ENCODE measurements at regions not wholly inside any gene's neighbourhood (a gene's known extent, or its start where the extent isn't known, plus 50 kb on each side); places are given as distances from the start of the nearest gene placed in this dataset.
A peak's percentile ranks its signal among the peaks of the same experiment; 100 is the strongest.

DNA sequence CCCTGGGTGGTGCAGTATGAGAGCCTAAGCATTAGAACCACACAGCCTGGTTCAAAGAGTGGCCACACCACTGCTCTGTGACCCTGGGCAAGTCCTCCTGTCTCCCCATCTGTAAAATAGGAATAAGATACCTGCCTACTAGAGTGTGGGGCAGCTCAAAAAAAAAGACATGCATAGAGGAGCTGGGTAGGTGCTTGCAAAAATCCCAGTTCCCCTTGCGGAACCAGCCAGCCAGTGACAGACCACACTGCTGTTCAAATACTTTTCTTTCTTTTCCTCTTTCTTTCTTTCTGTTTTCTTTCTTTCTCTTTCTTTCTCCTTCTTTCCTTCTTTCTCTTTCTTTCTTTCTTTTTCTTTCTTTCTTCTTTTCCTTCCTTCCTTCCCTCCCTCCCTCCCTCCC lies 63.0 kb upstream of the TRIM2 start:
- no peak for DNase-seq

DNA sequence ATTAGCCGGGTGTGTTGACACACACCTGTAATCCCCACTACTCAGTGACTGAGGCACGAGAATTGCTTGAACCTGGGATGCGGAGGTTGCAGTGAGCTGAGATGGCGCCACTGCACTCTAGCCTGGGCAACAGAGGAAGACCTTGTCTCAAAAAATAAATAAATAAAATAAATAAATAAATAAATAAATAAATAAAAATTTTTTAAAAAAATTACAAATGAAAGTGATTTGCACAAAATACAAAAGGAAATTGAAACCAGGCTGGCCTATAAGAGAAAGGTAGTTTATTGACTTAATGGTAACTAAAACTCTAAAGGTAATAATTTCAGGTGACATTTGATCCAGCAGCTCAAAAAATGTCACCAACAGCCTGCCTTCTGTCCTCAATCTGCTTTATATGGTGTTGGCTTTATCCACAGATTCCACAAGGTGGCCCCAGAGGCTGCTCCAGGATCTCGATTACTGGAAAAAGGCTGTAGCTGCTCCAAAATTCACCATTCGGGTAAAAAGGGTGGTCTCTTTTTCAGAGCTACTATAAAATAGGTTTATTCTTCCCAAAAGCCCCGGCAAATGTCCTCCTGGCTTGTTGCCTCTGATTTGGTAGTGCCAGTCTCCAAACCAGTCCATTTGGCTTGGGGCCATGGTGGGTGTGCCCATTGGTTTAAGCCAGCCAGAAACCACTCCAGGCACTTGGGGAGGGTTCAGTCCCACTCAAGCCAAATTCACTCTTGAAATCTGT lies 61.4 kb upstream of the TRIM2 start:
- peak; percentile 80 for DNase-seq

DNA sequence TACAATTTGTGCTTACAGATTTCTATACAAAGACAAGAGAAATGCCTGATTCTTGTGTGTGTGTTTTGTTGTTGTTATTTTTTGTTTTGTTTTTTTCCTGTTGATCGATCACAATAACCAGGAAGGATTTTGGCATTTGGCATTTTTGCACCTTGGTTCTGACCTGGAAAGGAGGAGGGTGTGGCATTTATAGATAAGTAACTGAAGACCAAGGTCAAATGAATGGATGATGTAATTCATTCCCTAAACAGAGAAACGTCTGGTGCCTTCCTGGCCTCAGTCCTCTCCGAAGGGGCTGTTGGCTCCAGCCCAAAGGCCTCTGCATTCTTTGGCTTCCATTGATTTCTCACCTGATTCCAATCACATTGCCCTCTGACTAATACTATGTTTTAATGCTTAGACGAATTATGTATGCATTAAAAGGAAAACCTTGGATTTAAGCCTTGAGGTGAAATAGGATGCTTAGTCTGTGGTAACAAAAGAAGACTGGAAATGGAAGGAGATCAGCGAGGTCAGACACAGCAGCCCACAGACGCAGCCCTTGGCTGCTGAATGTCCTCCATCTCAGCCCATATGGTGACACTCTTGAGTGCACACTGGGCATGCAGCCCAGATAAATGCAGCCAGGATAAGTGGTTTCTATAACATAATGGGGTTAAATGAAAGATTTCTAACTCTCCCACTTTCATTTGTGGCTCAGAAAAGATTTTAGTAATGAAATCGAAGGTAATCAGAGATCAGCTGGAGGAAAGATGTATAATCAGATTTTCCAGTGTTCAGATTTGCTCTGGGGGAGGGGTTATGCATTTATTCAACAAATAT lies 60.5 kb upstream of the TRIM2 start:
- DNase-seq, result peak; percentile 33

DNA sequence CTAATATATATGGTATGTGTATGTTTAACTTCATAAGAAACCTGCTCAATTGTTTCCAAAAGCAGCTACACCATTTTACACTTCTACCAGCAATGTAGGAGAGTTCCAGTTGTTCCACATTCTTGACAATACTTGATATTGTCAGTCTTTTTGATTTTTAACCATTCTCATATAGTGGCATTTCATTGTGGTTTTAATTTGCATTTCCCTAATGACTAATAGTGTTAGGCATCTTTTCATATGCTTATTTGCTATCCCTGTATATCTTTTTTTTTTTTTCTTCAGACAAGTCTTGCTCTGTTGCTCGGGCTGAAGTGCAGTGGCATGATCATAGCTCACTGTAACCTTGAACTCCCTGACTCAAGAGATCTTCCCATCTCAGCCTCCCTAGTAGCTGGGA lies 58.2 kb upstream of the TRIM2 start:
- peak; percentile 13 for DNase-seq

DNA sequence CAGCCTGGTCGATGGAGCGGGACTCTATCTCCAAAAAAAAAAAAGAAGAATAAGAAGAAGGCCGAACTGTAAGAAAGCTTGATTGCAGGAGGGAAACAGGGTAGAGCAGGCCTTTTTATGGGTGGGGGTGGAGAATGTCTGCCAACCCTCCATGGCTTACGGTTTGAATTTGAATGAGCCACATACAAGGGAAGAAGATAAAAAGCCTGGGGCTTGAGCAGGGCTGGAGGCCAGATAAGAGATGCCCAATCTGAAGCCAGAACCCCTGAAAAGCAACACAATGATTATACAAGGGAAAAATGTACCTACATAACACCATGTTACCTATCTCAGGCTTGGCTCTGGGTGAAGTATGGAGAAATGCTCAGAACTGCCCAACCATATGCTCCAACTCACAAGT lies 57.3 kb upstream of the TRIM2 start:
- no peak for DNase-seq

DNA sequence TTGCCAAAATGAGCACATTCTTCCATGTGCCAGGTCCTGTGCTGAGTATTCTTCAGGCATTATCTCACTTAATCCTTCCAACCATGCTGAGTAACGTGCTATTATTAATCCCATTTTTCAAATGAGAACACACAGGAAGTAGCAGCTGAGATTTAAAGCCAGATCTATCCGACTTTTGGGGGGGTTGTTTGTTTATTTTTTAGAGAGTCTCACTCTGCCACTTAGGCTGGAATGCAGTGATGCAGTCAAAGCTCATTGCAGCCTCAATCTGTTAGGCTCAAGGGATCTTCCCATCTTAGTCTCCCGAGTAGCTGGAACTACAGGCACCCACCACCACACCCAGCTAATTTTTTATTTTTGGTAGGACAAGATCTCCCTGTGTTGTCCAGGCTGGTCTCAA lies 55.5 kb upstream of the TRIM2 start:
- peak; percentile 31 for DNase-seq

DNA sequence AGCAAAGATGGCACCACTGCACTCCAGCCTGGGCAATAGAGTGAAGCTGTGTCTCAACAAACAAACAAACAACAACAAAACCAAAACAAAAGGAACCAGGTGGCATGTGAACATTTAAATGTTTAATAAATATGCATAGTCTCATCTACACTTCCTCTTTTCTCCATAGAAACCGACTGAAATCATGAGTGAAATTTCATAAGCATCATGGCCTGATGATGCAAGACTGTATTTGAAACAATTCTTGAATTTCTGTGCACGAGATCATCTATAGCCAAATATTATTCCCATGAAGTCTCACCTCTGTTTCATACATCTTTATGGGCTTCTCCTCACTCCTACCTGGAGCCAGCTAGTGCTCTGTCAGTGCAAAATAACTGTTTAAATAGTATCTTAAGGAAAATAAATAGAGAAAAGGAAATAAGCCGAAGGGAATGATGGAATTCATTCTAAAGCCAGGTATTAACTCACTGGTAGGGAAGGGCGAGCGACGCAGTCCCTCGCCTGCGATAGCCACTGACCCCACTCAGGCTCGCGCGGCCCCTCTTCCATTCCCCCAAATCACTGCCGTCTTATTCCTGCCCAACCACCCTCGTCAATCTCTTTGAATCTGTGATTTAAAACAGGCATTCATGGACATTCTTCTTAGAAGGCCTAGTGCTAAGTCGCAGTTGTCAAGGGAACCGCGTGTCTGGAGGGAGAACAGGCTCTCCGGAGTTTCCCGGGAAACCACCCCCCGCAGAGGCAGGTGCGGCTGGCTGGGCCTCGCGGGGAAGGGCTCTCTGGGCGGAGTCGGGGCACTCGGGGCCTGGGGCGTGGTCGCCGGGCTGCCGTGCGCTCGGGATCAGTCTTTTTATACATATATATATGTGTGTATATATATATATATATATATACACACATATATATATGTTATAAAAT lies 52.4 kb upstream of the TRIM2 start:
- DNase-seq, result peak; percentile 43

DNA sequence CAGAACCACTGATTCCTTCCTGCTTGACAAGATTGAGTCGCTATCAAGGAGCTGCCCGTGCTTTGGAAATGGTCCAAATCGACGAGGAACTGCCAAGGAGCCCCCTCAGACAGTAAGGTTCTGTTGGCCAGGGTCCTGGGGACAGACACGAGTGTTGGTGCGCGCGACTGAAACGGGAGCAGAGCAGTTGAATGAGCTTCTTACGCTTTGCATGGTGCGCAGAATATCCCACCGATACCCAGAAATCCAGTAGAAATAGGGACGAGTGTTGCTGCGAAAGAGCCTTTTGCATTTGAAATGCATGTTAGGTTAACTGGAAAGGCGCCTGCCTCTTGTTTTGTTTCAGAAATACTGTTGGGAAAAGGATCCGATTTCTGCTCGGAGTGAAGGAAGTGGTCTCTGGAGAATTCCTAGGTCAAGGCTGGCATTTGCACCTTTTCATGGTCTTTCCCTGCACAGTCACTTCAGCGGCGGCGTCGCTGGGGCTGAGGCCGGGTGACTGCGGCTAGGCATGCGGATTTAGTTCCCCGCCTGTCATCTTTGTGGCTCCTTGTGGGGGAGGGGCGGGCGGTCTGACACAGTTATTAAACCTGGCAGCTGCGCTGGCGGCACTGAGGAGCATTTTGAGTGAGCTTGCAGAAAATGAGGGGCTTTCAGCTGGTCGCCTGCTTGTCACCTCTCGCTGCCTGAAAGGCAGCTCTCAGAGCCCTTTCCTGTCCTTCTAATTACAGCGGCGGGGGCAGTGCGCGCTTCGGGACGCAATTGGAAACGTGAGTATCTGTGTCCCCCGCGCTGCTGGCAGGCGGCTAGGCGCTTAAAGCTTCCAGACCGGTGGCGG lies 51.5 kb upstream of the TRIM2 start:
- no peak for DNase-seq

DNA sequence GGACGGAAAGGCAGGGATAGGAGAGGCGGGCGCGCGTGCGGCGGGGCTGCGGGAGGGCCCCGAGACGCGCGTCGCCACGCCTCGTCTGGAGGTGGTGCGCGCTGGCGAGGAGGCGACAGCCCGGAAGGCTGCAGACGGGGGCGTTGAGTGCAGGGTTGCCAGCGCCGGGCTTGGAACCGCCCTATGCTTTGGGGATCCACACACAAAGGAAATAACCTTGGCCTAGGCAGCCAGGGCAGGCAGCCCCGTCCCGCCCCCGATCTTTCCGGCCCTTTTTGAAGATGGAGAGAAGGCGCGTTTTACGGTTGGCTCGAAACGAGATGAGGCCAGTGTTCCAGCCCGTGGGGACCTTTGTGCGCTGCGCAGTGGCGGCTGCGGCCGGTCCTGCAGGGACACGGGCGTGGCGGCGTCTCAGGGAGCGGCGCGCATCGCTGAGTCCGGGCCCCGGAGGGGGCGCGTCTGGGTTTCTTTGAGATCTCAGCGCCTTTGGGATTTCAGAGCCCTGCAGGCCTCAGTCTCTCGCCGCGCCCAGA lies 50.8 kb upstream of the TRIM2 start:
- peak; percentile 44 for DNase-seq

DNA sequence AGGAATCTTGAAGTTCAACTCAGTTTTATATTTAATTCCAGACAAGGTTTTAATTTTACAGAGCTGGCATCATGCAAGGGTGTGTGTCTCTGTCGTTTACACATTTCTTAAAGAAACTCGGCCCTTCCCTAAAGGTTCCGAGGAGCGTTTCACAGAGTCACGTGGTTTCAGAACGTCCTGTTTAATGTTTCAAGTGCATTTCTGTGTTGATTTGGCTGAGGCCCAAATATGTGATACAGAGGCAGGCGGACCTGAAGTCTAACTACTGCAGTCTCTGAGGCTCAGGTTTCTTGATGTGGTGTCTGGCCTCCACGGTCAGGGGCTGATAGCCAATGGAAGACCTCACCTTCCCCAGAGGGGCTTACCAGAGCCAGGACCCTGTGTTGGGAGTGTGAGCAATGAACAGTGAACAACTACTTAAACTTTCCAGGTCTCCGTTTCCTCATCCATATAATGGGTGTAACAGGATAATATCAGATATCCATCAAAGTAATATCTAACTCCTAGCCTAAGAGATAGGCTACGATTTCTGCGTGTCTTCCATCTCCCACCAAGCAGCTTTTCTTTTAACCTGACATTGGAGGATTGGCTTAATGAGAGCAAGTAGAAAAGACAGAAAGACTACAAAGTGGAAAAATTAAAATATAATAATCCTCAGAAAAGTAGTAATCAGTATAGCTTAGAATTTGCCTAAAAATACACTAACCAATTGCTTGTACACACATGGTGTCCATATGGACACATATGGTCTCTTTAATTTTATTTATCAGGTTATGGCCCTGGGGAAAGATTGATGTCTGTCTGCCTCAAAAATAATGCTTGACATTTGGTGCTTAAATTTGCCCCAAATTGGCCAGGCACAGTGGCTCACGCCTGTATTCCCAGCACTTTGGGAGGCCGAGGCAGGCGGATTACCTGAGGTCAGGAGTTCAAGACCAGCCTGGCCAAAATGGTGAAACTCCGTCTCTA lies 50.0 kb upstream of the TRIM2 start:
- DNase-seq, result peak; percentile 41

All from fibroblast of skin of back (primary cell).